HG03457 (cell line): ENCODE measurements at regions not wholly inside any gene's neighbourhood (a gene's known extent, or its start where the extent isn't known, plus 50 kb on each side); places are given as distances from the start of the nearest gene placed in this dataset.

Experiments used
- ATAC-seq: cut with Tn5 transposase; IDR thresholded peaks from one replicate; pipeline ENCODE4 v1.9.1; 2021; ENCODE audit warnings: moderate number of reproducible peaks; ENCODE audit not compliant: unreplicated experiment

- no peak for ATAC-seq
Observed at GRCh38 chr3:31442755-31443154, 90.0 kb upstream of the STT3B start.

- ATAC-seq = no peak
Observed at GRCh38 chr3:31444220-31445142, 88.2 kb upstream of the STT3B start.

GRCh38 chr3:31445701-31446100, 87.0 kb upstream of the STT3B start:
- ATAC-seq = no peak

GRCh38 chr3:31448035-31448881, 84.5 kb upstream of the STT3B start:
- ATAC-seq = no peak

GRCh38 chr3:31448882-31449243, 83.9 kb upstream of the STT3B start:
- no peak for ATAC-seq

GRCh38 chr3:31449318-31449717, 83.4 kb upstream of the STT3B start:
- no peak for ATAC-seq

- ATAC-seq = no peak
Observed at GRCh38 chr3:31450345-31450744, 82.4 kb upstream of the STT3B start.

GRCh38 chr3:31452495-31453106, 80.1 kb upstream of the STT3B start:
- no peak for ATAC-seq

GRCh38 chr3:31453430-31453829, 79.3 kb upstream of the STT3B start:
- no peak for ATAC-seq

GRCh38 chr3:31455524-31455923, 77.2 kb upstream of the STT3B start:
- ATAC-seq = no peak

GRCh38 chr3:31456373-31456772, 76.4 kb upstream of the STT3B start:
- ATAC-seq = no peak

- no peak for ATAC-seq
Observed at GRCh38 chr3:31461426-31461825, 71.3 kb upstream of the STT3B start.

GRCh38 chr3:31462050-31462569, 70.6 kb upstream of the STT3B start:
- no peak for ATAC-seq

GRCh38 chr3:31465999-31466398, 66.7 kb upstream of the STT3B start:
- no peak for ATAC-seq

GRCh38 chr3:31466866-31467265, 65.9 kb upstream of the STT3B start:
- ATAC-seq = no peak

- ATAC-seq = no peak
Observed at GRCh38 chr3:31468433-31468832, 64.3 kb upstream of the STT3B start.

- no peak for ATAC-seq
Observed at GRCh38 chr3:31469385-31469784, 63.3 kb upstream of the STT3B start.

GRCh38 chr3:31472479-31473390, 60.0 kb upstream of the STT3B start:
- ATAC-seq = no peak

GRCh38 chr3:31476209-31476608, 56.5 kb upstream of the STT3B start:
- ATAC-seq = no peak

- no peak for ATAC-seq
Observed at GRCh38 chr3:31479431-31479830, 53.3 kb upstream of the STT3B start.
